GM18861 (cell line): ENCODE measurements at regions not wholly inside any gene's neighbourhood (a gene's known extent, or its start where the extent isn't known, plus 50 kb on each side); places are given as distances from the start of the nearest gene placed in this dataset.
"Not testable (repeated sequence)": the region's sequence is repeated elsewhere in the genome, so short reads cannot be mapped to it uniquely, and the experiment has no call there.

Source experiments
- ATAC-seq: cut with Tn5 transposase; IDR thresholded peaks from one replicate; pipeline ENCODE4 v1.9.1; 2021; ENCODE audit not compliant: unreplicated experiment

GRCh38 chr2:35827086-35827485 lies 528.5 kb upstream of the CRIM1 start:
- ATAC-seq = no peak

GRCh38 chr2:35822716-35823115 lies 532.9 kb upstream of the CRIM1 start:
- ATAC-seq = no peak

- no peak for ATAC-seq
Measured at GRCh38 chr2:35821675-35822074, 533.9 kb upstream of the CRIM1 start.

- no peak for ATAC-seq
Measured at GRCh38 chr2:35820391-35820790, 535.2 kb upstream of the CRIM1 start.

GRCh38 chr2:35819033-35819432 lies 536.5 kb upstream of the CRIM1 start:
- no peak for ATAC-seq

GRCh38 chr2:35818359-35818758 lies 537.2 kb upstream of the CRIM1 start:
- ATAC-seq = not testable (repeated sequence)

- not testable (repeated sequence) for ATAC-seq
Measured at GRCh38 chr2:35814597-35814996, 541.0 kb upstream of the CRIM1 start.

- no peak for ATAC-seq
Measured at GRCh38 chr2:35803126-35803525, 552.5 kb upstream of the CRIM1 start.

- ATAC-seq = no peak
Measured at GRCh38 chr2:35794796-35795450, 560.7 kb upstream of the CRIM1 start.

GRCh38 chr2:35790292-35790691 lies 565.3 kb upstream of the CRIM1 start:
- no peak for ATAC-seq

GRCh38 chr2:35788543-35788942 lies 567.0 kb upstream of the CRIM1 start:
- ATAC-seq = no peak

GRCh38 chr2:35787302-35788031 lies 568.1 kb upstream of the CRIM1 start:
- ATAC-seq = no peak

- no peak for ATAC-seq
Measured at GRCh38 chr2:35785564-35785963, 570.0 kb upstream of the CRIM1 start.

- ATAC-seq = no peak
Measured at GRCh38 chr2:35784777-35785176, 570.8 kb upstream of the CRIM1 start.

GRCh38 chr2:35783723-35784122 lies 571.9 kb upstream of the CRIM1 start:
- no peak for ATAC-seq

- ATAC-seq = no peak
Measured at GRCh38 chr2:35741556-35741955, 614.0 kb upstream of the CRIM1 start.

- ATAC-seq = no peak
Measured at GRCh38 chr2:35731674-35732073, 623.9 kb upstream of the CRIM1 start.

- ATAC-seq = no peak
Measured at GRCh38 chr2:35714883-35715282, 640.7 kb upstream of the CRIM1 start.

- no peak for ATAC-seq
Measured at GRCh38 chr2:35708411-35708923, 647.1 kb upstream of the CRIM1 start.

- no peak for ATAC-seq
Measured at GRCh38 chr2:35688309-35688708, 667.3 kb upstream of the CRIM1 start.

GRCh38 chr2:35651688-35652323 lies 703.8 kb upstream of the CRIM1 start:
- no peak for ATAC-seq

- ATAC-seq = no peak
Measured at GRCh38 chr2:35614640-35615039, 740.9 kb upstream of the CRIM1 start.
